IMR-90 (cell line): ENCODE measurements at regions not wholly inside any gene's neighbourhood (a gene's known extent, or its start where the extent isn't known, plus 50 kb on each side); places are given as distances from the start of the nearest gene placed in this dataset.

Experiments used
- ATAC-seq: fragments of 200-7000 bp; cut with Tn5 transposase; 2 replicates; pipeline ENCODE4 v1.9.1; 2020; ENCODE audit warnings: low read depth, mild to moderate bottlenecking, moderate library complexity
- BruUV-seq: library from RNA; stranded (reverse); fragments of 400-500 nt; replicated peaks from 2 replicates; lab custom pipeline; 2021; lab: Mats Ljungman, UMichigan
- CTCF ChIA-PET: fragments of 300-600 bp; formaldehyde crosslinking; extraction: SDS; loops from one replicate; lab custom pipeline; 2021; ENCODE audit warnings: antibody characterized with exemption; lab: Yijun Ruan, JAX
- POLR2A ChIA-PET: fragments of 300-600 bp; sonication (Branson Sonifier 250); formaldehyde crosslinking; loops from one replicate; lab custom pipeline; 2022; ENCODE audit warnings: antibody characterized with exemption; ENCODE audit not compliant: unreplicated experiment; lab: Charles Lee
- DNase-seq: peaks from one replicate; pipeline ENCODE4 v3.0.0; 2013
- H2AFZ ChIP-seq: replicated peaks from 2 replicates; pipeline ENCODE3; 2013; ENCODE audit warnings: low read length, mild to moderate bottlenecking; ENCODE audit not compliant: poor library complexity
- H2AK5ac ChIP-seq: 2 replicates; pipeline ENCODE4 v1.6.1; 2013; ENCODE audit warnings: low read depth, low read length, inconsistent platforms
- H2AK9ac ChIP-seq: replicated peaks from 2 replicates; pipeline ENCODE3; 2013; ENCODE audit warnings: mild to moderate bottlenecking, low read depth, low read length, moderate library complexity; ENCODE audit not compliant: poor library complexity
- H2BK120ac ChIP-seq: 2 replicates; pipeline ENCODE4 v1.6.1; 2013; ENCODE audit warnings: low read depth, low read length, inconsistent platforms
- H2BK15ac ChIP-seq: 3 replicates; pipeline ENCODE4 v1.6.1; 2013; ENCODE audit warnings: low read depth, low read length, inconsistent platforms
- H2BK20ac ChIP-seq: 2 replicates; pipeline ENCODE4 v1.6.1; 2013; ENCODE audit warnings: low read depth, mild to moderate bottlenecking, inconsistent platforms, low read length, moderate library complexity
- H2BK5ac ChIP-seq: 2 replicates; pipeline ENCODE4 v1.6.1; 2013; ENCODE audit warnings: mild to moderate bottlenecking, low read depth, low read length, inconsistent platforms; ENCODE audit not compliant: poor library complexity, severe bottlenecking
- H3K14ac ChIP-seq: replicated peaks from 2 replicates; pipeline ENCODE4 v1.6.1; 2013; ENCODE audit warnings: low read depth, low read length, inconsistent platforms
- H3K18ac ChIP-seq: 2 replicates; pipeline ENCODE4 v1.6.1; 2013; ENCODE audit warnings: low read depth, low read length, control low read depth
- H3K23ac ChIP-seq: 2 replicates; pipeline ENCODE4 v1.6.1; 2013; ENCODE audit warnings: low read depth, low read length, inconsistent platforms
- H3K27ac ChIP-seq: 2 replicates; pipeline ENCODE4 v1.5.1; 2013; ENCODE audit warnings: mild to moderate bottlenecking, control low read depth, low read length; ENCODE audit not compliant: insufficient read depth
- H3K27me3 ChIP-seq: 2 replicates; pipeline ENCODE4 v1.6.1; 2013; ENCODE audit warnings: low read length; ENCODE audit not compliant: control insufficient read depth, insufficient read depth
- H3K36me3 ChIP-seq: 2 replicates; pipeline ENCODE4 v1.6.1; 2013; ENCODE audit warnings: low read length, mixed read lengths; ENCODE audit not compliant: control insufficient read depth, insufficient read depth
- H3K4ac ChIP-seq: 2 replicates; pipeline ENCODE4 v1.6.1; 2013; ENCODE audit warnings: low read depth, low read length, inconsistent platforms
- H3K4me1 ChIP-seq: 2 replicates; pipeline ENCODE4 v1.6.1; 2013; ENCODE audit warnings: low read length, mixed read lengths; ENCODE audit not compliant: control insufficient read depth, insufficient read depth
- H3K4me2 ChIP-seq: 2 replicates; pipeline ENCODE4 v1.6.1; 2013; ENCODE audit warnings: low read depth, mild to moderate bottlenecking, control low read depth, low read length, moderate library complexity
- H3K4me3 ChIP-seq: 2 replicates; pipeline ENCODE4 v1.5.1; 2013; ENCODE audit warnings: low read depth, mild to moderate bottlenecking, control low read depth, low read length, moderate library complexity; ENCODE audit not compliant: insufficient read depth
- H3K56ac ChIP-seq: 2 replicates; pipeline ENCODE4 v1.6.1; 2013; ENCODE audit warnings: low read length, inconsistent platforms; ENCODE audit not compliant: insufficient read depth; ENCODE audit errors: extremely low read depth
- H3K79me1 ChIP-seq, 2 experiments: 2 replicates each; pipeline ENCODE4 v1.6.1; 2013; ENCODE audit warnings: low read length in 2 of 2, inconsistent platforms in 1 of 2, low read depth in 1 of 2
- H3K9ac ChIP-seq: 2 replicates; pipeline ENCODE4 v1.6.1; 2013; ENCODE audit warnings: low read depth, low read length, control low read depth
- H3K9me1 ChIP-seq: 2 replicates; pipeline ENCODE4 v1.6.1; 2013; ENCODE audit warnings: low read length, inconsistent platforms; ENCODE audit not compliant: insufficient read depth
- H3K9me3 ChIP-seq: 2 replicates; pipeline ENCODE4 v1.6.1; 2013; ENCODE audit warnings: low read length; ENCODE audit not compliant: control insufficient read depth, insufficient read depth
- H4K20me1 ChIP-seq: 2 replicates; pipeline ENCODE4 v1.6.1; 2013; ENCODE audit warnings: low read length, inconsistent platforms; ENCODE audit not compliant: insufficient read depth
- H4K5ac ChIP-seq: 2 replicates; pipeline ENCODE4 v1.6.1; 2013; ENCODE audit warnings: mild to moderate bottlenecking, low read depth, low read length, control low read depth
- H4K8ac ChIP-seq, 2 experiments: 2 replicates each; pipeline ENCODE4 v1.6.1; 2013; ENCODE audit warnings: low read depth in 2 of 2, low read length in 2 of 2, control low read depth in 1 of 2, inconsistent platforms in 1 of 2
- H4K91ac ChIP-seq: 2 replicates; pipeline ENCODE4 v1.6.1; 2013; ENCODE audit warnings: low read depth, low read length, inconsistent platforms; ENCODE audit not compliant: insufficient read depth
- BHLHE40 ChIP-seq: fragments of 150-350 bp; IDR thresholded peaks from 2 replicates; pipeline ENCODE4 v1.6.1; 2016; ENCODE audit warnings: mild to moderate bottlenecking, low read depth, low read length
- CEBPB ChIP-seq: IDR thresholded peaks from 2 replicates; pipeline ENCODE4 v1.6.1; 2012; ENCODE audit warnings: low read depth, low read length, improper control_type of control experiment
- CHD1 ChIP-seq: IDR thresholded peaks from 2 replicates; pipeline ENCODE4 v1.6.1; 2012; ENCODE audit warnings: low read depth, low read length, improper control_type of control experiment
- ELK1 ChIP-seq: fragments of 150-350 bp; IDR thresholded peaks from 2 replicates; pipeline ENCODE4 v1.6.1; 2016; ENCODE audit warnings: low read depth, mild to moderate bottlenecking, low read length, moderate library complexity, borderline replicate concordance
- FOS ChIP-seq: fragments of 150-350 bp; IDR thresholded peaks from 2 replicates; pipeline ENCODE4 v1.6.1; 2016; ENCODE audit warnings: low read depth, low read length
- MAFK ChIP-seq: IDR thresholded peaks from 2 replicates; pipeline ENCODE4 v1.6.1; 2012; ENCODE audit warnings: low read depth, low read length, improper control_type of control experiment
- MAZ ChIP-seq: IDR thresholded peaks from 2 replicates; pipeline ENCODE4 v1.6.1; 2012; ENCODE audit warnings: low read depth, mild to moderate bottlenecking, low read length, improper control_type of control experiment, moderate library complexity, borderline replicate concordance
- MXI1 ChIP-seq: IDR thresholded peaks from 2 replicates; pipeline ENCODE4 v1.6.1; 2012; ENCODE audit warnings: low read depth, mild to moderate bottlenecking, low read length, moderate library complexity, borderline replicate concordance
- NFE2L2 ChIP-seq: fragments of 150-350 bp; IDR thresholded peaks from 2 replicates; pipeline ENCODE4 v1.6.1; 2016; ENCODE audit warnings: low read depth, mild to moderate bottlenecking, low read length
- POLR2A ChIP-seq: IDR thresholded peaks from 2 replicates; pipeline ENCODE4 v1.6.1; 2012; ENCODE audit warnings: mild to moderate bottlenecking, low read depth, low read length
- RAD21 ChIP-seq: IDR thresholded peaks from 2 replicates; pipeline ENCODE4 v1.6.1; 2012; ENCODE audit warnings: low read length, improper control_type of control experiment
- RCOR1 ChIP-seq: IDR thresholded peaks from 2 replicates; pipeline ENCODE4 v1.6.1; 2012; ENCODE audit warnings: mild to moderate bottlenecking, low read length, improper control_type of control experiment; ENCODE audit not compliant: insufficient replicate concordance
- RFX5 ChIP-seq: IDR thresholded peaks from 2 replicates; pipeline ENCODE4 v1.8.0; 2012; ENCODE audit warnings: low read depth, mild to moderate bottlenecking, low read length, moderate library complexity
- SMC3 ChIP-seq: fragments of 150-350 bp; IDR thresholded peaks from 2 replicates; pipeline ENCODE4 v1.6.1; 2016; ENCODE audit warnings: low read depth, mild to moderate bottlenecking, antibody characterized with exemption, low read length, moderate library complexity
- USF2 ChIP-seq: fragments of 150-350 bp; IDR thresholded peaks from 2 replicates; pipeline ENCODE4 v1.6.1; 2017; ENCODE audit warnings: mild to moderate bottlenecking, antibody characterized with exemption, low read length, low read depth
- WGBS, 2 experiments: methylation state at CpG; one replicate each; pipeline versions ENCODE4 v1.1.5 to v1.1.7; 2013; ENCODE audit warnings: missing lambda C conversion rate in 2 of 2; ENCODE audit not compliant: insufficient read length in 1 of 2; ENCODE audit errors: extremely low coverage in 2 of 2; 5-methylcytosine and 5-hydroxymethylcytosine counted together
- dilution Hi-C: fragments of 300-500 bp; cut with HindIII; formaldehyde crosslinking; loops from one replicate; pipeline ENCODE4 v1.14.3; 2018; ENCODE audit warnings: low sequenced_read_pairs; ENCODE audit not compliant: unreplicated experiment
- in situ Hi-C: fragments of 300-500 bp; cut with MboI; formaldehyde crosslinking; loops from 3 replicates; pipeline ENCODE4 v1.14.3; 2019; ENCODE audit warnings: low sequenced_read_pairs, inconsistent platforms, mixed read lengths
- intact Hi-C: fragments of 100-400 bp; cut with micrococcal nuclease; formaldehyde crosslinking; loops from 2 replicates; pipeline ENCODE4 v1.10.0; 2022
- TF ChIP-seq, protein P1 (sequence below): conservative IDR thresholded peaks from 2 replicates; pipeline ENCODE4 v1.5.1; 2012; ENCODE audit warnings: mild to moderate bottlenecking, low read depth, low read length, improper control_type of control experiment

- H4K91ac ChIP-seq: no peak overlapping the region
- BruUV-seq: no TSS peak
Measured at GRCh38 chr19:28697308-28697707, 515.6 kb downstream of the UQCRFS1 start.

More at GRCh38 chr19:28697308-28697707, 515.6 kb downstream of the UQCRFS1 start:
- Histone ChIP-seq H4K5ac (no peak overlapping the region), H3K9ac (no peak overlapping the region), H2AK5ac (no peak overlapping the region), H2AFZ (no peak overlapping the region), H3K4me1 (no peaks in the 10 kb centered on the region), H2BK5ac (no peak overlapping the region), H3K4me2 (no peak overlapping the region), H3K36me3 (no peaks in the 10 kb centered on the region), H3K27ac (no peak overlapping the region), H2BK15ac (no peak overlapping the region), H2BK20ac (no peak overlapping the region), H3K18ac (no peak overlapping the region), H4K20me1 (no peaks in the 10 kb centered on the region), H3K9me1 (no peaks in the 10 kb centered on the region), H3K4me3 (no peak overlapping the region), H2BK120ac (no peak overlapping the region), H2AK9ac (no peak overlapping the region), H3K14ac (no peak overlapping the region), H3K23ac (no peak overlapping the region), H3K56ac (no peak overlapping the region), H4K8ac (no peak overlapping the region), H3K27me3 (no peaks in the 10 kb centered on the region), H3K4ac (no peak overlapping the region), H3K9me3 (peaks cover 4% of the 10 kb centered on the region; the same call in 1 of the 2 replicates), H3K79me1 (no peaks in the 10 kb centered on the region)
- no CpG with 5 or more reads among the region's 1 CpG for WGBS, 2 experiments
- dilution Hi-C loops (no loop called here), in situ Hi-C loops (no loop called here), intact Hi-C loops (no loop called here)
- ATAC-seq (no peak), DNase-seq (no peak)
- POLR2A ChIA-PET: interaction anchor here (0.6 kb wide), 2 partner anchors 52 to 516 kb away, joined by 5 read pairs; no protein-coding TSS in a partner anchor
- CTCF ChIA-PET: no interaction called here
- no peak for TF ChIP-seq SMC3
- TF ChIP-seq MAZ: no peak
- no peak for TF ChIP-seq CEBPB
- TF ChIP-seq USF2: no peak
- no peak for TF ChIP-seq RAD21
- no peak for TF ChIP-seq BHLHE40
- TF ChIP-seq ELK1: no peak
- no peak for TF ChIP-seq POLR2A
- no peak for TF ChIP-seq MAFK
- no peak for TF ChIP-seq CHD1
- no peak for TF ChIP-seq MXI1
- no peak for TF ChIP-seq RCOR1
- TF ChIP-seq, protein P1, sequence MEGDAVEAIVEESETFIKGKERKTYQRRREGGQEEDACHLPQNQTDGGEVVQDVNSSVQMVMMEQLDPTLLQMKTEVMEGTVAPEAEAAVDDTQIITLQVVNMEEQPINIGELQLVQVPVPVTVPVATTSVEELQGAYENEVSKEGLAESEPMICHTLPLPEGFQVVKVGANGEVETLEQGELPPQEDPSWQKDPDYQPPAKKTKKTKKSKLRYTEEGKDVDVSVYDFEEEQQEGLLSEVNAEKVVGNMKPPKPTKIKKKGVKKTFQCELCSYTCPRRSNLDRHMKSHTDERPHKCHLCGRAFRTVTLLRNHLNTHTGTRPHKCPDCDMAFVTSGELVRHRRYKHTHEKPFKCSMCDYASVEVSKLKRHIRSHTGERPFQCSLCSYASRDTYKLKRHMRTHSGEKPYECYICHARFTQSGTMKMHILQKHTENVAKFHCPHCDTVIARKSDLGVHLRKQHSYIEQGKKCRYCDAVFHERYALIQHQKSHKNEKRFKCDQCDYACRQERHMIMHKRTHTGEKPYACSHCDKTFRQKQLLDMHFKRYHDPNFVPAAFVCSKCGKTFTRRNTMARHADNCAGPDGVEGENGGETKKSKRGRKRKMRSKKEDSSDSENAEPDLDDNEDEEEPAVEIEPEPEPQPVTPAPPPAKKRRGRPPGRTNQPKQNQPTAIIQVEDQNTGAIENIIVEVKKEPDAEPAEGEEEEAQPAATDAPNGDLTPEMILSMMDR: no peak
- TF ChIP-seq RFX5: no peak
- TF ChIP-seq NFE2L2: no peak
- TF ChIP-seq FOS: no peak
